NB4 (cell line): ENCODE measurements at regions not wholly inside any gene's neighbourhood (a gene's known extent, or its start where the extent isn't known, plus 50 kb on each side); places are given as distances from the start of the nearest gene placed in this dataset.

Experiments used
- DNase-seq: peaks from one replicate; pipeline ENCODE4 v3.0.0; 2010; ENCODE audit warnings: low read depth
- H3K4me3 ChIP-seq: one replicate; pipeline ENCODE4 v1.5.1; 2011; ENCODE audit warnings: mild to moderate bottlenecking, low read depth, low read length, moderate library complexity
- CTCF ChIP-seq: IDR thresholded peaks from one replicate; pipeline ENCODE4 v1.5.1; 2012; ENCODE audit warnings: low read depth, low read length
- MYC ChIP-seq: IDR thresholded peaks from 2 replicates; pipeline ENCODE4 v1.6.1; 2011; ENCODE audit warnings: low read depth, low read length
- POLR2A ChIP-seq: IDR thresholded peaks from 2 replicates; pipeline ENCODE4 v1.6.1; 2011; ENCODE audit warnings: mild to moderate bottlenecking; ENCODE audit not compliant: insufficient read length; ENCODE audit errors: extremely low read depth
- TF ChIP-seq, protein P1 (sequence below): IDR thresholded peaks from 2 replicates; pipeline ENCODE4 v1.6.1; 2011; ENCODE audit warnings: low read depth, low read length

- no peak for DNase-seq
- TF ChIP-seq, protein P1, sequence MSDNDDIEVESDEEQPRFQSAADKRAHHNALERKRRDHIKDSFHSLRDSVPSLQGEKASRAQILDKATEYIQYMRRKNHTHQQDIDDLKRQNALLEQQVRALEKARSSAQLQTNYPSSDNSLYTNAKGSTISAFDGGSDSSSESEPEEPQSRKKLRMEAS = no peak
- TF ChIP-seq POLR2A (no peak), MYC (no peak), CTCF (no peak)
- H3K4me3 ChIP-seq = no peak overlapping the region
Observed at GRCh38 chr6:28693751-28694443, 168.2 kb downstream of the GPX5 start.

DNA sequence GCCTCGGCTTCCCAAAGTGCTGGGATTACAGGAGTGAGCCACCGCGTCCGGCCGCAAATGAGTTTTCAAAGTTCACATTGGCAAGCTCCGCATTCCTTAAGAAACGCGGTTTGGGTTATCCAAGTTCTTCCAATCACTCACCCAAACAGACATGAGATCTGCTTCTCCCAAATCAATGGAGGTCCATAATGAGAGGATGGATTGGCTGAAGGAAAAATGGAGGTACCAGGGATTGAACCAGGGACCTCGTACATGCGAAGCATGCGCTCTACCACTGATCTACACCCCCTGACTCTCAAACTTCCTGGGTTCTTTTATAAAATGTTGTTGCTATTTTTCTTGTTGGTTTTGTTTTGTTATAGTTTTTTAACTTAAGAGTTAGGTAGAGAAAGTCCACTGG lies 170.0 kb downstream of the GPX5 start:
- TF ChIP-seq MYC (no peak), CTCF (no peak), POLR2A (no peak)
- TF ChIP-seq, protein P1 = no peak
- no peak overlapping the region for H3K4me3 ChIP-seq
- DNase-seq = no peak

GRCh38 chr6:28696167-28696566 lies 170.5 kb downstream of the GPX5 start:
- TF ChIP-seq CTCF = no peak
- no peak for TF ChIP-seq POLR2A
- TF ChIP-seq MYC = no peak
- TF ChIP-seq, protein P1 = no peak
- no peak overlapping the region for H3K4me3 ChIP-seq
- DNase-seq = no peak

DNA sequence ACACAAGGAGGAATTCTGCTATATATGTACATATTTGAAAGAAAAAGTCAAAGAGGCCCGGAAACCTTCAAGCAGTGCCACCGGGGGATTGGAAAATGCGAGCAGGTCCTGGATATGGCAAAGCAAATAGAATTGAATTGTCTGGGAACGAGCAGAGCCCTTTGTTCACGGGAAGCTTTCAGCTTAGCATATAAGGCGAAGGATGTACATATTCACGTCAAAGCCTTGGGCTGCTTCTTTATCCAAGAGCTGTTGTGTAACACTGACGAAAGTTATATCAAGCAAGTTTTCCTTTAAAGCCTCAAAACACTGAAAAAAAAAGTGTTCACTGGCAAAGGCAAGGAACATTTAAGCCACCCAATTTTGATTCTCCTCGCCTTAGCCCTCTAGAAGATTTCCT lies 171.0 kb downstream of the GPX5 start:
- DNase-seq = no peak
- H3K4me3 ChIP-seq = no peak overlapping the region
- no peak for TF ChIP-seq POLR2A
- TF ChIP-seq MYC = no peak
- TF ChIP-seq CTCF = no peak
- TF ChIP-seq, protein P1 = no peak

DNA sequence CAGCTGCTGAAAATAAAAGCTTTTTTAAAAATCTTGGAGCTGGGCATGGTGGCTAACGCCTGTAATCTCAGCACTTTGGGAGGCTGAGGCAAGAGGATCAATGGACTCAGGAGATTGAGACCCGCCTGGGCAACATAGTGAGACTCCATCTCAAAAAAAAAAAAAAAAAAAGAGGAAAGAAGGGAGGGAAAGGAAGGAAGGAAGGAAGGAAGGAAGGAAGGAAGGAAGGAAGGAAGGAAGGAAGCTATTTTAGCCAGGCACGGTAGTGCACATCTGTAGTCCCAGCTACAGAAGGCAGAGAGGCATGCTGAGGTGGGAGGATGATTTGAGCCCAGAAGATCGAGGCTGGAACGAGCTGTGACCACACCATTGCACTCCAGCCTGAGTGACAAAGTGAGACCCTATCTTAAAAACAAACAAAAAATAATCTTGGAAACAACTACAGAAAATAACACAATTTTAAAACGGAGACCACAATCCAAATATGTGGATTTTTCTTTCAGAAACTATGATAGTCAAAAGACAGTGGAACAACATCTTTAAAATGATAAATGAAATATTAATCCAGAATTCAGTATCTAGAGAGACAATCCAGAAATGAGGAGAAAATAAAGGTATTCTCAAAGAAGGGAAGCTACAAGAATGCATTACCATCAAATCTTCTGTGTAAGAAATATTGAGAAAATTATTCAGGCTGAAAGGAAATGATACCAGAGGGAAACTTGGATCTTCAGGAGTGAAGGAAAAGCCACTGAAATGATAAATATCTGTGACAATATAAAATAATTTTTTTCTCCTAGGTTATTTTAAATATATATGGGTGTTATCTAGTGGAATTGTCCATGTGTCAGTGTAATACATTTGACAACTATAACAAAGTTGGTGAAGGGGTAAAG lies 182.0 kb downstream of the GPX5 start:
- H3K4me3 ChIP-seq = no peak overlapping the region

More for the DNA sequence above, 182.0 kb downstream of the GPX5 start:
- DNase-seq = no peak
- TF ChIP-seq POLR2A = no peak
- TF ChIP-seq MYC = no peak
- TF ChIP-seq, protein P1 = no peak
- no peak for TF ChIP-seq CTCF
